Fibroblast of the aortic adventitia (primary cell): ENCODE measurements at regions not wholly inside any gene's neighbourhood (a gene's known extent, or its start where the extent isn't known, plus 50 kb on each side); places are given as distances from the start of the nearest gene placed in this dataset.

Experiments
- DNase-seq: peaks from one replicate; pipeline ENCODE4 v3.0.0-alpha.2; 2010; ENCODE audit warnings: low read depth
- H3K4me3 ChIP-seq: 2 replicates; pipeline ENCODE4 v1.5.1; 2011; ENCODE audit warnings: low read depth, mild to moderate bottlenecking, control low read depth, low read length, moderate library complexity
- CTCF ChIP-seq: IDR thresholded peaks from 2 replicates; pipeline ENCODE4 v1.5.1; 2011; ENCODE audit warnings: mild to moderate bottlenecking, low read length, control low read depth, inconsistent platforms; ENCODE audit not compliant: insufficient read depth

DNA sequence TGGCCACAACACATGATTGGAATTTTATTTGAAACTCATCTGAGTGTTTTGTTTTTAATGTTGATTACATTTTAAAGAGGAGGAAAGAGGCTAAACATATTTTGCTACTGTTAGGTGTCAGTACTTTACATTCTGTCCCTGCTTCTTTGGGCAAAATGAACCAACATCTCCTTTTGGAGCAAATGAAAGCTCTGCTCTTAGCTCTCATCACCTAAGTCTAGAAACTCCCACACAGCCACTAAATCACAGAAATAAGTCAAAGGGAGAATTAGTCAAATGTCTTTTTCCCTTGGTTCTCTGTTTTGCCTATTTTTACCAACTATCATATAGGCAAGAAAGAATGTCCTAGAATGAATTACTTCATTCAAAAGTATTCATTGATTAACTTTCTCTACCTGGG, 666.8 kb downstream of the RNF144A start:
- H3K4me3 ChIP-seq, result no peak overlapping the region
- no peak for TF ChIP-seq CTCF
- DNase-seq, result no peak

GRCh38 chr2:7586898-7587297, 669.7 kb downstream of the RNF144A start:
- no peak for DNase-seq
- no peak overlapping the region for H3K4me3 ChIP-seq
- TF ChIP-seq CTCF, result no peak

DNA sequence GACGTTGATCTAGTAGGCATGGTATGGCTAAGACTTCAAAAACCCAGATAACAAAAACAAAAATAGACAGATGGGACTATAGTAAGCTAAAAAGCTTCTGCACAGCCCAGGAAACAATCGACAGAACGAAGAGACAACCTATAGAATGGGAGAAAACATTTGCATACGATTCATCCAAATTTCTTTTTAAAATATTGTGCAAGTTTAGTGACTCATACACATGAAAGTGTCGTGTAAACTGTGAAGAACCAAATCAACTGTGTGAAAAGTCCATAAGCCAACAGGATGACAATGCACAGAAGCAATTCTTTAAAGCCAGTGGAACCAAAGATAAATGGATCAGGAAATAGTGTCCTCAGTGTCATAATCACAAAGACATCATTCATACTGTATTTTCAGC, 671.1 kb downstream of the RNF144A start:
- no peak for DNase-seq
- no peak overlapping the region for H3K4me3 ChIP-seq
- no peak for TF ChIP-seq CTCF

- H3K4me3 ChIP-seq, result no peak overlapping the region
- TF ChIP-seq CTCF, result no peak
- DNase-seq, result no peak
Measured at GRCh38 chr2:7592618-7593140, 675.5 kb downstream of the RNF144A start.

DNA sequence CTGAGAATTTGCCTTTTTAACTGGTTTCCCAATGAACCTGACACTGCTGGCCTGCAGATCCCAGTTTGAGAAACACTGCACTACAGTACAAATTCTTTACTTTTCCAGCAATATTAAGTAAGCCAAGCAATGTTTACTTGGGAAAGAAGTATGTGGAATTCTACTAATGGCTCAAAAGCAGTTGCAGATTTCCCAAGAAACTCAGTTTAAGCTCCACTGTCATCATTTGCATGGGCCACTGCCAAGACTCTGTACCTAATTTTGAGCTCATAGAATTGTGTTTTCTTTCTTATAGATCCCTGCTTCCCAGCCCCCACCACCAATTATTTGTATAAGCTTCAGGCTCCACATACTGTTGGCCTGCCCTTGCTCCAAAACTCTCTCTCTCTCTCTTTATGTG, 676.1 kb downstream of the RNF144A start:
- no peak for TF ChIP-seq CTCF
- no peak overlapping the region for H3K4me3 ChIP-seq
- DNase-seq, result no peak

DNA sequence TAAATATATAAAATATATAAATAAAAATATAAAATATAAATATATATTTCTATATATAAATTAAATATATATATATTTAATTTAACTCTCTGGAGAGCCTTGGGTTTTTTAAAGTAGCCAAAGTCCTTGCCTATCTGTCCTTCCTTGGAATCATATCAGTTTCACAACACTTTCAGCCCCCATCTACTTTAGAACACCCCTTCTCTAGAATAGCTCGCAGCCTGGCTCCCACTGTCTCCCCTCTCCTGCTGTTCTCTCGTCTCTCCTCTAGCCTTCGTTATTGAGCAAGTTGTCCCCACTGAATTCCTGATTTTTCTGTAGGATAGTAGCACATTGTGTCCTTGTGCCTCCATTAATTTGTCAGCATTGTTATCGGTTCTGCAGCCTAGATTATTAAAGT, 677.0 kb downstream of the RNF144A start:
- no peak for TF ChIP-seq CTCF
- DNase-seq, result no peak
- H3K4me3 ChIP-seq, result no peak overlapping the region

DNA sequence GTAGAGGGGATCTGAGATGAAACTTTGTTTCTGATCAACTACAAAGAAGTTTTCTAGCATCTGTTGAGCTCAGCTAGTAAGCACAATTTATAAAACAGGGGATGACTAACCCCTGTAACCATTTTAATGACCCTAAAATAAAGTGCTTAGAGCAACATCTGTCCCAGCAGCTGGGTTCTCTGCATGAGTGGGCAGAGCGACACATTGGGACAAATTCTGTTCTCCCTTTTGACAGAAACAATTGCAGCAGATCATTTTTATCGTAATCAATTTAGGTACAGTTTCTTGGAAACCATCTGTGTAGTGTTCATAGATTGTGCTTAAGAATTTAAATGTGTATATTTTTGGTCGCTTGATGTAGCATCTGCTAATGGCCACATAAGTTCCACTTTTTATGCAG, 678.0 kb downstream of the RNF144A start:
- DNase-seq, result no peak
- no peak overlapping the region for H3K4me3 ChIP-seq
- TF ChIP-seq CTCF, result no peak
